Kidney tubule cell (primary cell): ENCODE measurements at regions not wholly inside any gene's neighbourhood (a gene's known extent, or its start where the extent isn't known, plus 50 kb on each side); places are given as distances from the start of the nearest gene placed in this dataset.
A peak's percentile ranks its signal among the peaks of the same experiment; 100 is the strongest.
"Not testable (repeated sequence)": the region's sequence is repeated elsewhere in the genome, so short reads cannot be mapped to it uniquely, and the experiment has no call there.

Experiments used
- DNase-seq: peaks from one replicate; pipeline ENCODE4 v3.0.0-alpha.2; 2018; ENCODE audit warnings: low spot score

GRCh38 chrX:111041018-111041462, 55.0 kb upstream of the PAK3 start:
- DNase-seq, result peak; percentile 93

- DNase-seq, result peak; percentile 86
Measured at GRCh38 chrX:111040377-111041017, 55.5 kb upstream of the PAK3 start.

GRCh38 chrX:111039606-111040005, 56.4 kb upstream of the PAK3 start:
- DNase-seq, result peak; percentile 63

GRCh38 chrX:111035991-111036390, 60.0 kb upstream of the PAK3 start:
- DNase-seq, result no peak

- no peak for DNase-seq
Measured at GRCh38 chrX:111035256-111035655, 60.7 kb upstream of the PAK3 start.

- DNase-seq, result not testable (repeated sequence)
Measured at GRCh38 chrX:111022998-111023397, 73.0 kb upstream of the PAK3 start.

GRCh38 chrX:111020283-111020682, 75.7 kb upstream of the PAK3 start:
- no peak for DNase-seq

GRCh38 chrX:111013778-111014455, 82.1 kb upstream of the PAK3 start:
- DNase-seq, result no peak

GRCh38 chrX:111010111-111010510, 85.9 kb upstream of the PAK3 start:
- DNase-seq, result no peak

- DNase-seq, result no peak
Measured at GRCh38 chrX:111009256-111009655, 86.7 kb upstream of the PAK3 start.

GRCh38 chrX:111008126-111008525, 87.9 kb upstream of the PAK3 start:
- DNase-seq, result no peak

- DNase-seq, result no peak
Measured at GRCh38 chrX:111007238-111007637, 88.8 kb upstream of the PAK3 start.

- no peak for DNase-seq
Measured at GRCh38 chrX:111006116-111006515, 89.9 kb upstream of the PAK3 start.

GRCh38 chrX:111005166-111005565, 90.8 kb upstream of the PAK3 start:
- no peak for DNase-seq

- DNase-seq, result no peak
Measured at GRCh38 chrX:111003118-111003517, 92.9 kb upstream of the PAK3 start.

GRCh38 chrX:110992611-110993010, 103.4 kb upstream of the PAK3 start:
- DNase-seq, result peak; percentile 49

- no peak for DNase-seq
Measured at GRCh38 chrX:110989869-110990268, 106.1 kb upstream of the PAK3 start.

- no peak for DNase-seq
Measured at GRCh38 chrX:110989447-110989846, 106.5 kb upstream of the PAK3 start.

- no peak for DNase-seq
Measured at GRCh38 chrX:110987292-110987691, 108.7 kb upstream of the PAK3 start.

GRCh38 chrX:110985470-110985869, 110.5 kb upstream of the PAK3 start:
- no peak for DNase-seq

GRCh38 chrX:110983024-110983423, 113.0 kb upstream of the PAK3 start:
- DNase-seq, result no peak

- DNase-seq, result no peak
Measured at GRCh38 chrX:110966839-110967238, 129.2 kb upstream of the PAK3 start.

GRCh38 chrX:110966091-110966454, 129.9 kb upstream of the PAK3 start:
- no peak for DNase-seq
